NCI-H1105 treated with DMSO at 0.1 percent for 48 hours (cell line): ENCODE measurements at regions not wholly inside any gene's neighbourhood (a gene's known extent, or its start where the extent isn't known, plus 50 kb on each side); places are given as distances from the start of the nearest gene placed in this dataset.

Source experiments
- DNase-seq: peaks from one replicate; lab custom pipeline; 2025; lab: John Stamatoyannopoulos, UW

- no peak for DNase-seq
Measured at GRCh38 chr12:113620437-113620976, 148.8 kb upstream of the LHX5 start.

GRCh38 chr12:113619202-113619601, 147.5 kb upstream of the LHX5 start:
- DNase-seq = no peak

- DNase-seq = no peak
Measured at GRCh38 chr12:113613414-113613813, 141.7 kb upstream of the LHX5 start.

- no peak for DNase-seq
Measured at GRCh38 chr12:113612793-113613192, 141.1 kb upstream of the LHX5 start.

- no peak for DNase-seq
Measured at GRCh38 chr12:113612076-113612728, 140.5 kb upstream of the LHX5 start.

GRCh38 chr12:113611652-113612051, 140.0 kb upstream of the LHX5 start:
- DNase-seq = no peak

GRCh38 chr12:113610698-113611097, 139.0 kb upstream of the LHX5 start:
- DNase-seq = no peak

- no peak for DNase-seq
Measured at GRCh38 chr12:113609692-113610469, 138.2 kb upstream of the LHX5 start.

GRCh38 chr12:113604666-113605065, 133.0 kb upstream of the LHX5 start:
- no peak for DNase-seq

- no peak for DNase-seq
Measured at GRCh38 chr12:113601656-113602263, 130.1 kb upstream of the LHX5 start.

- no peak for DNase-seq
Measured at GRCh38 chr12:113598815-113599406, 127.2 kb upstream of the LHX5 start.

- no peak for DNase-seq
Measured at GRCh38 chr12:113594967-113595366, 123.3 kb upstream of the LHX5 start.

GRCh38 chr12:113591480-113591974, 119.9 kb upstream of the LHX5 start:
- peak; percentile 91 for DNase-seq

- DNase-seq = no peak
Measured at GRCh38 chr12:113589437-113589836, 117.8 kb upstream of the LHX5 start.

GRCh38 chr12:113587720-113588119, 116.0 kb upstream of the LHX5 start:
- no peak for DNase-seq

GRCh38 chr12:113586461-113586860, 114.8 kb upstream of the LHX5 start:
- no peak for DNase-seq

GRCh38 chr12:113582521-113583218, 111.0 kb upstream of the LHX5 start:
- peak; percentile 48 for DNase-seq

- no peak for DNase-seq
Measured at GRCh38 chr12:113581342-113581741, 109.7 kb upstream of the LHX5 start.

GRCh38 chr12:113580437-113580836, 108.8 kb upstream of the LHX5 start:
- no peak for DNase-seq

GRCh38 chr12:113577464-113578129, 105.9 kb upstream of the LHX5 start:
- DNase-seq = no peak

GRCh38 chr12:113575386-113575785, 103.7 kb upstream of the LHX5 start:
- no peak for DNase-seq
